ENCODE measurements at regions not wholly inside any gene's neighbourhood (a gene's known extent, or its start where the extent isn't known, plus 50 kb on each side); places are given as distances from the start of the nearest gene placed in this dataset.

- H3K36me3 ChIP-seq (ENCODE audit: low read depth, missing control alignments) = no peaks in the 10 kb centered on the region
- intact Hi-C loops (cut with DNase I; ENCODE audit: low total_unique reads) = no loop called here
- no peaks in the 10 kb centered on the region for H3K27me3 ChIP-seq
- no peak overlapping the region for H3K4me3 ChIP-seq
- H3K27ac ChIP-seq = no peak overlapping the region
- TF ChIP-seq CTCF (IDR thresholded peaks at IDR 0.05) (no peak), POLR2A (IDR thresholded peaks at IDR 0.05) (no peak)
- WGBS, 2 donors = 90 to 93% methylated on average over 2 to 6 of the region's 6 CpGs
- H3K9me3 ChIP-seq = no peaks in the 10 kb centered on the region
- no peaks in the 10 kb centered on the region for H3K4me1 ChIP-seq
- DNase-seq = no peak
These were observed 184.7 kb upstream of the ZCCHC13 start for GRCh38 chrX:74119016-74119910.

GRCh38 chrX:74117962-74118902 is 185.7 kb upstream of the ZCCHC13 start:
- no peaks in the 10 kb centered on the region for H3K27me3 ChIP-seq
- H3K36me3 ChIP-seq (ENCODE audit: low read depth, missing control alignments) = no peaks in the 10 kb centered on the region
- no peak for DNase-seq
- no peaks in the 10 kb centered on the region for H3K4me1 ChIP-seq
- WGBS, 2 donors = 65% methylated on average over 4 of the region's 10 CpGs; no CpG with 5 or more reads in 1 of the 2 donors
- TF ChIP-seq POLR2A (IDR thresholded peaks at IDR 0.05) = no peak
- TF ChIP-seq CTCF (IDR thresholded peaks at IDR 0.05) = no peak
- H3K27ac ChIP-seq = no peak overlapping the region
- intact Hi-C loops (cut with DNase I; ENCODE audit: low total_unique reads) = no loop called here
- no peak overlapping the region for H3K4me3 ChIP-seq
- no peaks in the 10 kb centered on the region for H3K9me3 ChIP-seq

- DNase-seq = no peak
- intact Hi-C loops (cut with DNase I; ENCODE audit: low total_unique reads) = no loop called here
- Histone ChIP-seq H3K4me3 (no peak overlapping the region), H3K36me3 (ENCODE audit: low read depth, missing control alignments) (no peaks in the 10 kb centered on the region), H3K27ac (no peak overlapping the region), H3K27me3 (no peaks in the 10 kb centered on the region), H3K9me3 (no peaks in the 10 kb centered on the region), H3K4me1 (no peaks in the 10 kb centered on the region)
- TF ChIP-seq POLR2A (IDR thresholded peaks at IDR 0.05) (no peak), CTCF (IDR thresholded peaks at IDR 0.05) (no peak)
These were observed 192.7 kb upstream of the ZCCHC13 start for GRCh38 chrX:74111245-74111644.

- no peaks in the 10 kb centered on the region for H3K27me3 ChIP-seq
- no peak for DNase-seq
- no peak overlapping the region for H3K4me3 ChIP-seq
- no peak overlapping the region for H3K27ac ChIP-seq
- intact Hi-C loops (cut with DNase I; ENCODE audit: low total_unique reads) = no loop called here
- no peak for TF ChIP-seq CTCF (IDR thresholded peaks at IDR 0.05)
- TF ChIP-seq POLR2A (IDR thresholded peaks at IDR 0.05) = no peak
- no peaks in the 10 kb centered on the region for H3K9me3 ChIP-seq
- no peaks in the 10 kb centered on the region for H3K4me1 ChIP-seq
- H3K36me3 ChIP-seq (ENCODE audit: low read depth, missing control alignments) = no peaks in the 10 kb centered on the region
These were observed 196.3 kb upstream of the ZCCHC13 start for GRCh38 chrX:74107666-74108065.

Data from testis (tissue), 2 donors.